Panc1 (cell line): ENCODE measurements at regions not wholly inside any gene's neighbourhood (a gene's known extent, or its start where the extent isn't known, plus 50 kb on each side); places are given as distances from the start of the nearest gene placed in this dataset.

Experiments
- ATAC-seq: fragments of 200-7000 bp; cut with Tn5 transposase; 2 replicates; pipeline ENCODE4 v1.9.1; 2020; ENCODE audit warnings: mild to moderate bottlenecking, moderate library complexity
- BruUV-seq: library from RNA; stranded (reverse); fragments of 400-500 nt; replicated peaks from 2 replicates; lab custom pipeline; 2021; lab: Mats Ljungman, UMichigan
- CTCF ChIA-PET: fragments of 300-600 bp; sonication (Branson Sonifier 250); formaldehyde crosslinking; loops from one replicate; lab custom pipeline; 2022; ENCODE audit warnings: antibody characterized with exemption; lab: Charles Lee
- POLR2A ChIA-PET: fragments of 300-600 bp; sonication (Branson Sonifier 250); formaldehyde crosslinking; loops from one replicate; lab custom pipeline; 2022; ENCODE audit warnings: antibody characterized with exemption; lab: Charles Lee
- DNase-seq: peaks from one replicate; pipeline ENCODE4 v3.0.0-alpha.2; 2010; ENCODE audit warnings: low read depth, low spot score
- H3K27ac ChIP-seq: 2 replicates; pipeline ENCODE4 v1.5.1; 2011; ENCODE audit warnings: mild to moderate bottlenecking, low read length, inconsistent platforms
- H3K27me3 ChIP-seq: fragments of 200-500 bp; sonication (Bioruptor generic); 2 replicates; pipeline ENCODE4 v1.6.0; 2014; ENCODE audit warnings: low read length, inconsistent platforms; ENCODE audit not compliant: control insufficient read depth, insufficient read depth
- H3K36me3 ChIP-seq: fragments of 200-500 bp; sonication (Bioruptor generic); 2 replicates; pipeline ENCODE4 v1.5.1; 2014; ENCODE audit warnings: inconsistent platforms, mild to moderate bottlenecking, low read length, moderate library complexity; ENCODE audit not compliant: control insufficient read depth, insufficient read depth
- H3K4me1 ChIP-seq: 2 replicates; pipeline ENCODE4 v1.5.1; 2011; ENCODE audit warnings: inconsistent platforms, mild to moderate bottlenecking, low read length, moderate library complexity; ENCODE audit not compliant: control insufficient read depth, insufficient read depth
- H3K4me3 ChIP-seq, 2 experiments: 2 replicates each; pipeline ENCODE4 v1.5.1; 2011 to 2012; ENCODE audit warnings: low read depth in 2 of 2, low read length in 2 of 2, mild to moderate bottlenecking in 2 of 2, inconsistent platforms in 1 of 2, moderate library complexity in 1 of 2
- H3K9me3 ChIP-seq: fragments of 200-500 bp; sonication (Bioruptor generic); 2 replicates; pipeline ENCODE4 v1.5.1; 2014; ENCODE audit warnings: low read depth, mild to moderate bottlenecking, inconsistent platforms, low read length, moderate library complexity; ENCODE audit not compliant: control insufficient read depth, insufficient read depth
- POLR2AphosphoS5 ChIP-seq: IDR thresholded peaks from 2 replicates; pipeline ENCODE4 v1.6.1; 2012; ENCODE audit warnings: mild to moderate bottlenecking, low read depth, low read length, moderate library complexity
- SIN3A ChIP-seq: IDR thresholded peaks from 2 replicates; pipeline ENCODE4 v1.6.1; 2012; ENCODE audit warnings: low read depth, mild to moderate bottlenecking, low read length, moderate library complexity, borderline replicate concordance; ENCODE audit not compliant: insufficient read depth
- TCF7L2 ChIP-seq: IDR thresholded peaks from 2 replicates; pipeline ENCODE4 v1.6.1; 2011; ENCODE audit warnings: mild to moderate bottlenecking, low read depth, low read length, inconsistent platforms
- in situ Hi-C: cut with HindIII; loops from 2 replicates; pipeline ENCODE4 v1.10.0; 2016; ENCODE audit warnings: low sequenced_read_pairs, low pct_unique_long_range_greater_than_20kb
- intact Hi-C: fragments of 100-400 bp; cut with micrococcal nuclease; formaldehyde crosslinking; loops from one replicate; pipeline ENCODE4 v1.10.0; 2022; ENCODE audit not compliant: unreplicated experiment
- TF ChIP-seq, protein P1 (sequence below), 2 experiments: IDR thresholded peaks; 2 replicates each; pipeline ENCODE4 v1.6.1; 2011 to 2012; ENCODE audit warnings: low read depth in 2 of 2, control low read depth in 1 of 2, low read length in 1 of 2, mild to moderate bottlenecking in 1 of 2, moderate library complexity in 1 of 2; ENCODE audit not compliant: insufficient read depth in 1 of 2
- TF ChIP-seq, protein P2 (sequence below): fragments of 450-650 bp; IDR thresholded peaks from 2 replicates; pipeline ENCODE4 v1.5.1; 2017; ENCODE audit warnings: mild to moderate bottlenecking

DNA sequence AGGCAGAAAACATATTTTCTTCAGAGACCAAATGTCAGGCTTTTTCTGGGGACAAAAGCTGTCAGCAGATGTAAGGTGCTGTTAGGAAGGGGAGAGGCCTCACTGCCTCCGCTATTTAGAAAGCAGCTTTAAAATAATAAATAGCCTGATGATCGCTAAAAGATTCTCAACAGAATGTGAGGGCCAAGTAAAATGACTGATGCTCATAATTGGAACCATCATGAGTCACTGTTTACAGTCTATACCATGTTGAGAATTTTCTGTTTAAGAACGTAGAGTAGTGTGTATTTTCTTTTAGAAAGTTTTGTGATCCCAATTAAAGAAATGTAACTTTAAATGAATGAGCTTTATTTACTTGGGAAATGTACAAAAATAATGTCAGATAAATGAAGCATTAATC, 220.0 kb downstream of the CLIC5 start:
- H3K36me3 ChIP-seq = no peaks in the 10 kb centered on the region
- H3K27me3 ChIP-seq = peaks cover 10% of the 10 kb centered on the region; the same call in 1 of the 2 replicates
- TF ChIP-seq, protein P1, sequence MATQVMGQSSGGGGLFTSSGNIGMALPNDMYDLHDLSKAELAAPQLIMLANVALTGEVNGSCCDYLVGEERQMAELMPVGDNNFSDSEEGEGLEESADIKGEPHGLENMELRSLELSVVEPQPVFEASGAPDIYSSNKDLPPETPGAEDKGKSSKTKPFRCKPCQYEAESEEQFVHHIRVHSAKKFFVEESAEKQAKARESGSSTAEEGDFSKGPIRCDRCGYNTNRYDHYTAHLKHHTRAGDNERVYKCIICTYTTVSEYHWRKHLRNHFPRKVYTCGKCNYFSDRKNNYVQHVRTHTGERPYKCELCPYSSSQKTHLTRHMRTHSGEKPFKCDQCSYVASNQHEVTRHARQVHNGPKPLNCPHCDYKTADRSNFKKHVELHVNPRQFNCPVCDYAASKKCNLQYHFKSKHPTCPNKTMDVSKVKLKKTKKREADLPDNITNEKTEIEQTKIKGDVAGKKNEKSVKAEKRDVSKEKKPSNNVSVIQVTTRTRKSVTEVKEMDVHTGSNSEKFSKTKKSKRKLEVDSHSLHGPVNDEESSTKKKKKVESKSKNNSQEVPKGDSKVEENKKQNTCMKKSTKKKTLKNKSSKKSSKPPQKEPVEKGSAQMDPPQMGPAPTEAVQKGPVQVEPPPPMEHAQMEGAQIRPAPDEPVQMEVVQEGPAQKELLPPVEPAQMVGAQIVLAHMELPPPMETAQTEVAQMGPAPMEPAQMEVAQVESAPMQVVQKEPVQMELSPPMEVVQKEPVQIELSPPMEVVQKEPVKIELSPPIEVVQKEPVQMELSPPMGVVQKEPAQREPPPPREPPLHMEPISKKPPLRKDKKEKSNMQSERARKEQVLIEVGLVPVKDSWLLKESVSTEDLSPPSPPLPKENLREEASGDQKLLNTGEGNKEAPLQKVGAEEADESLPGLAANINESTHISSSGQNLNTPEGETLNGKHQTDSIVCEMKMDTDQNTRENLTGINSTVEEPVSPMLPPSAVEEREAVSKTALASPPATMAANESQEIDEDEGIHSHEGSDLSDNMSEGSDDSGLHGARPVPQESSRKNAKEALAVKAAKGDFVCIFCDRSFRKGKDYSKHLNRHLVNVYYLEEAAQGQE (IDR thresholded peaks at IDR 0.05; ENCODE audit: insufficient read depth in 1 of 2, low read depth in 2 of 2, low read length in 1 of 2) = no peak
- TF ChIP-seq SIN3A (no peak), POLR2AphosphoS5 (no peak), TCF7L2 (no peak)
- TF ChIP-seq, protein P2, sequence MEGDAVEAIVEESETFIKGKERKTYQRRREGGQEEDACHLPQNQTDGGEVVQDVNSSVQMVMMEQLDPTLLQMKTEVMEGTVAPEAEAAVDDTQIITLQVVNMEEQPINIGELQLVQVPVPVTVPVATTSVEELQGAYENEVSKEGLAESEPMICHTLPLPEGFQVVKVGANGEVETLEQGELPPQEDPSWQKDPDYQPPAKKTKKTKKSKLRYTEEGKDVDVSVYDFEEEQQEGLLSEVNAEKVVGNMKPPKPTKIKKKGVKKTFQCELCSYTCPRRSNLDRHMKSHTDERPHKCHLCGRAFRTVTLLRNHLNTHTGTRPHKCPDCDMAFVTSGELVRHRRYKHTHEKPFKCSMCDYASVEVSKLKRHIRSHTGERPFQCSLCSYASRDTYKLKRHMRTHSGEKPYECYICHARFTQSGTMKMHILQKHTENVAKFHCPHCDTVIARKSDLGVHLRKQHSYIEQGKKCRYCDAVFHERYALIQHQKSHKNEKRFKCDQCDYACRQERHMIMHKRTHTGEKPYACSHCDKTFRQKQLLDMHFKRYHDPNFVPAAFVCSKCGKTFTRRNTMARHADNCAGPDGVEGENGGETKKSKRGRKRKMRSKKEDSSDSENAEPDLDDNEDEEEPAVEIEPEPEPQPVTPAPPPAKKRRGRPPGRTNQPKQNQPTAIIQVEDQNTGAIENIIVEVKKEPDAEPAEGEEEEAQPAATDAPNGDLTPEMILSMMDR = no peak
- in situ Hi-C loops (no loop called here), intact Hi-C loops (no loop called here)
- BruUV-seq = no TSS peak
- no peak for DNase-seq
- H3K4me1 ChIP-seq = no peaks in the 10 kb centered on the region
- no peak overlapping the region for H3K4me3 ChIP-seq
- CTCF ChIA-PET = no interaction called here
- H3K27ac ChIP-seq = no peak overlapping the region
- no peaks in the 10 kb centered on the region for H3K9me3 ChIP-seq
- ATAC-seq = no peak
- POLR2A ChIA-PET = interaction anchor here (0.6 kb wide), 2 partner anchors 64 to 502 kb away, joined by 3 to 5 read pairs; no protein-coding TSS in a partner anchor

DNA sequence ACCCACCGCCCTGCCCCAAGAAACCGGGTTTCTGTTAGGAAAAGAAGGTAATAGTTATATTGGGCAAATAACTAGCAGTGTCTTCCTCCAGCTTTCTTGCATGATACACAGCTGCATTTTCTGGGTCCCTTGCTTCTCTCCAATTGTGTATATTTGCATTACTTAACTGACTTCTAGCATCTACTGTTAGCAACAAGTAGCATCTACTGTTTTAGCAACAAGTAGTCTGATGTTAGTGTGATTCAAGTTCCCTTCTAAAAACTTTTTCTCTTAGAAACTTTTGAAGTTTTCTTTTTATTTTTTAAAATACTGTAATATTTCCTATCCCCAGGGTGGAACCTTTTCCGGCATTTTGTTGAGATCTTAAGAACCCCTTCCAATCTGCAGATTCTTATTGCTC, 221.2 kb downstream of the CLIC5 start:
- Histone ChIP-seq H3K27me3 (peaks cover 10% of the 10 kb centered on the region; the same call in 1 of the 2 replicates), H3K36me3 (no peaks in the 10 kb centered on the region), H3K4me3 (no peak overlapping the region), H3K27ac (no peak overlapping the region), H3K4me1 (no peaks in the 10 kb centered on the region), H3K9me3 (no peaks in the 10 kb centered on the region)
- in situ Hi-C loops = no loop called here
- no TSS peak for BruUV-seq
- DNase-seq (no peak), ATAC-seq (no peak)
- intact Hi-C loops = no loop called here
- TF ChIP-seq, protein P1 (IDR thresholded peaks at IDR 0.05; ENCODE audit: insufficient read depth in 1 of 2, low read depth in 2 of 2, low read length in 1 of 2) = no peak
- TF ChIP-seq TCF7L2 (no peak), POLR2AphosphoS5 (no peak), SIN3A (no peak)
- TF ChIP-seq, protein P2 = no peak
- ChIA-PET POLR2A (no interaction called here), CTCF (no interaction called here)
